DMS114 treated with DMSO at 0.1 percent for 48 hours (cell line): ENCODE measurements at regions not wholly inside any gene's neighbourhood (a gene's known extent, or its start where the extent isn't known, plus 50 kb on each side); places are given as distances from the start of the nearest gene placed in this dataset.

ENCODE experiments used
- DNase-seq: peaks from one replicate; lab custom pipeline; 2025; ENCODE audit not compliant: unreplicated experiment; lab: John Stamatoyannopoulos, UW

DNA sequence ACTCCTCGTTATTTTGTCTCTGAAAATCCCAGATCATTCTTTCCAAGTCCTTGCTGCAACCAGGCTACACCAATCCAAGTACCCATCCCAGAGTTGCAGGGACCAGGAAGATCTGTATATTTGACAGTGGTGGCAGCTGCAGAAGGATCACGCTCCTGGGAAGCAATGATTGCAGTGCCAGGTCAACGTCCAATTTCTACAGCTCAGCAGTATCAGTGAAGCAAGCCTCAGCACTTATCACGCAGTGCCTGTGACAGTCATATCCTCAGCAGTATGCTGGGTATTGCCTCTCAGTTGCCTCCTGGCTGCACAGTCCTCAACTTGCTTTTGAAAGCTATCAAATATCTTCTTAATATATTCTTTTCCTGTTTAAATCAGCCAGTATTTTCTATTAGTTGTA lies 66.7 kb downstream of the BARHL2 start:
- DNase-seq = no peak

GRCh38 chr1:90640325-90640724 lies 76.8 kb downstream of the BARHL2 start:
- no peak for DNase-seq

- no peak for DNase-seq
Measured at GRCh38 chr1:90622666-90623065, 94.4 kb downstream of the BARHL2 start.

- no peak for DNase-seq
Measured at GRCh38 chr1:90621986-90622385, 95.1 kb downstream of the BARHL2 start.

DNA sequence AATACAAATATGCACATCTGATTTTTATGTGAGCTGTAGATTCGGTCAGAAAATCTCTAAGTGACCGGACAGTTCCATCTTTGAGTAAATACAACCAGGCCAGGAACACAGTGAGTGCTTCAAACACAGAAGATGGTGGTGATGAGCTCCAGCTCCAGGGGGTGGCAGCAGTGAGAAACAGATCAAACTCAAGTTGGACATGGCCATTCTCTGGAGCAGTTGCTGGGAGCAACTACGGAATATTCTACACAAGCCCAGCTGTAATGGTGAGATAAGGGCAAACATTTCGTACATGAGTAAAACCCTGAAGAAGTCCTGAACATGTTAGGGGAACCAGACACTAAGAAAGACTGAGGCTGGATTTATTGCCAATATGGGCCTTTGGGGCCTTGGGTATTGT lies 100.7 kb downstream of the BARHL2 start:
- no peak for DNase-seq

DNA sequence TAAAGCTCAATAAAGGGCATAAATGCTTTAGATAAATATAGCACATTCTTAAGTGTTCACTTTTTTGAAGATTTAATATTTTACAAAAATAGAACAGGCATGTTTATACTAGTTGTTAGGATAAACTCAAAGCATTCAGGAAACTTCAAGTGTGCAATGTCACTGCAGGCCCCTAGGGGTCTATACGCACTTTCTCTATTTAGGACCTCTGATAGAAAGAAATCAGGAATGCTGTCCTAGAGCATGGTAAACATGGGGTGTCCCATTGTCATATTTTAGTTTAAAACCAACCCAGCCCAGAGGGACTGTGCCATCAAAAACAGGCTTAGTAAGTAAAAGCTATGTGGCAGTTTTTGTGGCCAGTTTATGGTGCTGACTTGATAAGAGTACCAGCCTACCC lies 102.2 kb downstream of the BARHL2 start:
- DNase-seq = peak; percentile 7

DNA sequence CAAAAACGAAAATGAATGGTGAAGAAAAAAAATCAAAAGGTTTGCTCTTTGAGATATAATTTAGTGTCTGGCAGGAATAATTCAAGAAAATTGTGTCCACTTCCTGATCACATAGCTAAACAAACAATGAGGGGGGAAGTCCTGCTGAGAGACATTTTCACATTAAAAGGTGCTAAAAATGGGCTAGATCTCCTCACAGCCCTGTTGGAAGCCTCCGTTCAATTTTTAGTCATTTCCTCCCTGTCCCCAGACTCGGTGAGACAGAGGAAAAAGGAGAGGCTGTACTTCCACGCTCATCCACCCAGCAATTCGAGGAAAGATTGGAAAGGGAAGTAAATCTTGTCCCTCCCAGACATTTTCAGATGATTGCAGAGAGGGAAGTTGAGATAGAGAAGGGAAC lies 103.7 kb downstream of the BARHL2 start:
- no peak for DNase-seq

DNA sequence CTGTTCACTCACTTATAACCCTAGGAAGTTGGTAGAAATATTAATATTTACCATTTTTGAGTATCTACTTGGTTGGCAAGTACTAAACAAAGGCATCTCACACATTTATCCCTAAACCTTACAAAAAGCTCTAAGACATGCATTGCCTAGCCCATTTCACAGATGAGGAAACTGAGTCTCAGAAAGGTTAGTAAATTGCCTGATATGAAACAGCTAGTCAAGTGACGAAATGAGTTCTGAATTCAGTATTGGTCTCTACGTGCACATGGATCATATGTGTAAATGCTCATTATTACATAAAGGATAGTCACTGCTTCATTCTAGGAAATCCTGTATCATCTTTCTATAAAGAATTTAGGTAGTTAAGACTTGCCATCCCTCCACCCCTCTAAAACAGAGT lies 105.1 kb downstream of the BARHL2 start:
- no peak for DNase-seq

- DNase-seq = no peak
Measured at GRCh38 chr1:90607736-90608135, 109.4 kb downstream of the BARHL2 start.

- no peak for DNase-seq
Measured at GRCh38 chr1:90605070-90605469, 112.0 kb downstream of the BARHL2 start.

DNA sequence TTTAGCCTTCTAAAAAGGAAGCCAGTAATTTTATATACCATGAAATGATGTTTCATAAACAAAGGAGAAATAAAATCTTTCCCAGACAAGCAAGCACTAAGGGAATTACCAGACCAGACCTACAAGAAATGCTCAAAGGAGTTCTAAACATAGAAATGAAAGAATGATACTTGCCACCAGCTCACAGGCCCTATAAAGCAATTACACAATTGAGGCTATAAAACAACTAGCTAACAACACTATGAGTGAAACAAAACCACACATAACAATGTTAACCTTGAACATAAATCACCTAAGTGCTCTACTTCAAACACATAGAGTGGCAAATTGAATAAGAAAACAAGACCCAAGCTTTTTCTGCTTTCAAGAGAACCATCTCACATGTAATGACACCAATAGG lies 123.8 kb downstream of the BARHL2 start:
- DNase-seq = no peak

DNA sequence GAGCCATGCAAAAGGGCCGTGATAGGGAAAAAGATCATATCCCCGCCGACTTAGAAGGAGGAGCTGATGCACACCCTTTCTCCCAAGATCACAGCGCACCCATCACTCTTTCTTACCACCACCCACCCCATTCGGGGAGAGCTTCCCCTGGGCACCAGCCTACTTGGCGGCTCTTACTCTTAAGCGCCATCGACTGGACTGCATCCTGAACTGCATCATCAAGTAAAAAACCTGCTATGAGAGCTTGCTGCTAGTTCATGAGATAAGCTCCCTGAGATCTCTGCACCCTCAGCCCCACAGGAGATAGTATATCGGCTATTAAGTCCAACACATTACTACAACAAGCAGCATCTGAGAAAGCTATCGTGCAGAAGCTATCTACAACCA lies 125.1 kb downstream of the BARHL2 start:
- DNase-seq = no peak

DNA sequence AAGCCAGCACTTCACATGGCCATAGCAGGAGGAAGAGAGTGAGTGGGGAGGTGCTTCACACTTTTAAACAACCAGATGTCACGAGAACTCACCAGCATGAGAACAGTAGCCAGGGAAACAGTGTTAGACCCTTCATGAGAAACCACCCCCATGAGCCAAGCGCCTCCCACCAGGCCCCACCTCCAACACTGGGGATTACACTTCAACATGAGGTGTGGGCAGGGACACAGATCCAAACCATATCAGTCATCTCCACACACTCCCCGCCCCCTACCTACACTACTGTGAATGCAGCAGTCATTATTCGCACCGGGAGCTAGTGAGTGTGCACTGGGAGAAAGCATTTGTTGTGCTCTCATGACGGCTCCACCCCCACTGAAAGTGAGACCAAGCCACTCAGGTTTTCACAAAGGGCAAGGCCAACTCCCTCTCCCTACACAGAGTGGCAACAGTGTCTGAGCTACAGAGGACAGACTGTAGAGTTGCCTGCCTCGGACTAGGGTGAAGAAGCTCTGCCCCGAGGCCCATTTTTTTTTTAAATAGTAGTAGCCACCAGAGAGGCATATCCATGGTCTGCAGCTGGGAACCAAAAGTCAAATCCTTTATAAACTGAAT lies 125.6 kb downstream of the BARHL2 start:
- DNase-seq = no peak

- no peak for DNase-seq
Measured at GRCh38 chr1:90580176-90580575, 136.9 kb downstream of the BARHL2 start.

DNA sequence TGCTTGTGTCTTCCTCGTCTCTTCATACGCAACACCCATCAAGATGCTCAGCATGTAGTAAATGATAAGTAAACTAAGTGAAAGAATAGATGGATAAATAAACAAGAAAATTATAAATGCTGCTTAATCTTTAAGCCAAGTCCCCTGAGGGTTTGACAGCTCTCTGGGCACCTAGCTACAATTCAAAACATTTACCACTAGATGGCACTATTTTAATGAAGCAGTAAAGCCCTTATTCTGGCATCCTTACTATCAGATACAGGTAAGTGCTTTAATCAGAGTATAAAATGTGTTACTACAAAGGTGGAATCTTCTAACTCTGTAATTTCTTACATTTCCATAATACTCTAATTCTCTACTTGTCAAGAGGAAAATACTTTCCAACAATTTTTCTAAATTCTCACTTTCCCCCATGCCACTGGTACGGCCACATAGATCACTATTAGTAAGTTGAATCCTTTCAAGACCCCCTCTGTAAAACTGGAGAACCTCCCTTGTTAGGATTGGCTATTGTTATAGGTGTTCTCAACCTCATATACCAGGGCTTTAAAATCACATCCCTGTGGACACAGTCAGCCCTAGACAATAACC lies 137.8 kb downstream of the BARHL2 start:
- DNase-seq = peak; percentile 59

DNA sequence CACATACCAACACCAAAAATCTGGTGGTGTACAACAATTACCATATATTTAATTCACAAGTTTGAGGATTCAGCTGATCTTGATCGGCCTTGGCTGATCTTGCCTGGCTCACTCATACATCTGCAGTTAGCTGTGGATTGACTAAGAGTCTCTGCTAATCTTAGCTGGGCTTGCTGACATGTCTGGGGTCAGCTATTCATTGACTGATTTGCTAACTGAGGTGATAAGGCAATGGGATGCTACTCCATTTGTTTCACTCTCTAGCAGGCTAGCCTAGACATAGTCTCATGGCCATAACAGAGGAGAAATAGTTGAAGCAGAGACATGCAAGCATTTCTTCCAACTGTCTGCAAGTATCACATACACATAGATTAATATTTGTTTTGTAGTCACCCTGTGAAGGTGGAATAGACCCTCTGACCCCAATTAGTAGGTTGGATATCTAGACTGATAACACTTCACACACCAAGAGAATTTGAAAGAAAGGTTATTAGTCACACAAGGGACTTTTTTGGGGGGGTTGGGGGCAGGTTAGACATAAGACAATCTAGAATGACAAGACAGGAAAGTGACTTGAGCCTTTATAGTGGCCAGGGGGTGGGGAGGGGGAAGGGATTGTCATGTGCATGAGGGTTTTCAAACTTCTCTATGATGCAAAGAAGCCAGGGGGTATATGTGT lies 142.3 kb downstream of the BARHL2 start:
- DNase-seq = no peak

- no peak for DNase-seq
Measured at GRCh38 chr1:90573736-90574135, 143.4 kb downstream of the BARHL2 start.

DNA sequence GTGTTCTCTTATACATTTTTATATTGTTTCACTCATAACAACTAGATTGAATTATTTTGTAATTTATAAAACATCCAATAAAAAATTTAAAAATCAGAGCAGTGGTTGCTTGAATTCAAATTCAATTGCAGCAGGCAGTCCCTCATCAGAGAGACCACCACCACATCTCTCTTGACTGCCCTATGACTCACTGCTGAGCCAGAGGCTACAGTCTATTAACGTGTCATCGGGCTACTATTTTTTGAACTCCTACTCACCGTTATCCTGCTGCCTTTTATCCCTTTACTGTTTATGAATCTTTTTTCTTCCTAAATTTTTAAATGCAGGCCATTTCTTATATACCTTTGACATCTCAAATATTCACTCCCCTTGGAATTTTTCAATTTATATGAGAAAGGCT lies 144.7 kb downstream of the BARHL2 start:
- no peak for DNase-seq

DNA sequence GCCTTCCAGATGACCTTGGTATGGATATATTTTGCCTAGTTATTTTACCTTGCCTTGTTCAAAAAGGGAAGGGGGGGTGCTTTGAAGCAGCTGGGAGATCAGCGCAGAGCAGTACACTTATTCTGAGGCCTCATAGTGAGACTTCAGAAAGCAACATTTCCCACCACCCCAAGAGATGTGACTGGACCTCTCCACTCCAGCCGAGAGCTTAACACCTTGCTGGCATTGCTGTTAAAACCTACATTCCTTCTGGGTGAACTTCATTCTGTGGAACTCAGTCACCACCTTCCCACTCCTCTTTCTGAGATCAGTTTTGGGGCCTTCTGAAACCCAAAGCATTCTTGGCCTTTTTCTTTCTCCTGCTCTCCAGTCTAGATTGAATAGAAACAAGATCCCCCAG lies 148.7 kb downstream of the BARHL2 start:
- no peak for DNase-seq

DNA sequence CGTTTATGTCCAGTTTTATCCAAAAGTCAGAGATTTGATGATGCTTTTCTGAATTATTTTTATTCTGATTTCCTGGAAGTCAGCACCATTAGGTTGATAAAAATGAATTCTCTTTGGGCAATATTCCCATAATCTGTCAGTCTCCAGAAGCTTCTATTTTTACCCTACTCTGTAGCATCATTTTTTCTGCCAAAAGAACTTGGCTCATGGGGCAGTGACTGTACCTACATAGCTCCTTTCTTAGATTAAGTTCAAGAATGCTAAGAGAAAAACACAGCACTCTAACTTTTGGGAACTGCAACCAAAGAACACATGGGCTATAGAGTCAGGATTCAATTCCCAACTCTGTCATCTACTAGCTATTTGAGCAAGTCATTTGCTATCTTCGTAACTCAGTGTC lies 152.9 kb downstream of the BARHL2 start:
- no peak for DNase-seq

- no peak for DNase-seq
Measured at GRCh38 chr1:90562892-90563291, 154.2 kb downstream of the BARHL2 start.

DNA sequence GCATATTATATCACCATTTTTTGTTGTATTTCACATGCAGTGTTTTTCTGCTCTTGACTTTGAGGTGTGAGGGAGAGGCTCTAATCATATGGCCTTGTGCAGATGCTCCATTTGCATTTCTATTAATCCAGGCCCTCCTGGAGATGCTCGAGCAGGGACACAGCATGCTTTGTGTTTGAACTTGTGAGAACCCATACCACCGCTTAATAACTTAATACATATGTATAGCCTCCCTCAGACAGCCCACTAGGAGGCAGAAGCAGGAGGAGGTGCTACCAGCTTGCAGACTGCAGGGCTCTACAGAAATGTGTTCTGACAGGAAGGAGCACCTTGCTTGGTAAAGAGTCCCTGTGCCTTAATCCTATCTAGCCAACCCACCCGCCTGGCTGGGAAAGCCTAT lies 155.2 kb downstream of the BARHL2 start:
- DNase-seq = no peak
